ENCODE measurements at regions not wholly inside any gene's neighbourhood (a gene's known extent, or its start where the extent isn't known, plus 50 kb on each side); places are given as distances from the start of the nearest gene placed in this dataset.
"Not testable (repeated sequence)": the region's sequence is repeated elsewhere in the genome, so short reads cannot be mapped to it uniquely, and the experiment has no call there.

DNA sequence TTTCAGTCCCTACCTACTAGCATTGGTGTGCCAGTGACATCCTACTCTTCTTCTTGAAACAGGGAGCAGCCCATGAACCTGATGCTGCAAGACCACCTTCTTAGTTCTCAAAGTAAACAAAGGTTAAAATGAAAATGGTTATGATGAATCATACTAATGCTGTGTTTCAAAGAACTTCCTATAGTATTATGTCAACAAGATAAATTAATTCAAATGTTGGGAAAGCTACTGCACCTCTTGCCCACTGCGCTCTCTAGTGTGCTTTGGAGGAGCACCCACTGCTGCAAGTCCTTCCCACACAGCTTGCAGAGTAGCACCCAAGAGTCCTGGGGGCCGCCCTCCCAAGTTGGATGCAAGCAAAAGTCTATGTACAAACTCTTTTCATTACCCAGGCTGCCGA is 81.1 kb downstream of the CD200R1L start:
- no peak for DNase-seq (ENCODE audit: low read depth, low spot score)

DNA sequence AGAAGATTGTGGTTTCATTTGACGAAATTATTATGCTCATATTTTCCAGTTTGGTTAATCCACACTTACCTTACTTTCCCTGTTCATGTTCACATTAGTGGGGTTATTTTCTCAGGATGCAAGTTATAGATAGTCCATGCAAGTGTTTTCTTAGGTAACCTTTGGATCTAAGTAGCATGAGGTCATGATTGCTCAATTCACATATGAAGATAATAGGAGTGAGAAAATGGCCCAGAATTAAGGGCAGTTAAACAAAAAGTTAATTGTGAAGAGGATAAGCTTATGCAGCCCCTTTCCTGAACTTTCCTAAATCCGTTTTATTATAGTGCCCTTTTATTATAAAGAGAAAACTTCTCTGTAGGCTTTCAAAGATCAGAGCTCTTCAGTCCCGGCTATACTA is 83.4 kb downstream of the CD200R1L start:
- no peak for DNase-seq (ENCODE audit: low read depth, low spot score)

DNA sequence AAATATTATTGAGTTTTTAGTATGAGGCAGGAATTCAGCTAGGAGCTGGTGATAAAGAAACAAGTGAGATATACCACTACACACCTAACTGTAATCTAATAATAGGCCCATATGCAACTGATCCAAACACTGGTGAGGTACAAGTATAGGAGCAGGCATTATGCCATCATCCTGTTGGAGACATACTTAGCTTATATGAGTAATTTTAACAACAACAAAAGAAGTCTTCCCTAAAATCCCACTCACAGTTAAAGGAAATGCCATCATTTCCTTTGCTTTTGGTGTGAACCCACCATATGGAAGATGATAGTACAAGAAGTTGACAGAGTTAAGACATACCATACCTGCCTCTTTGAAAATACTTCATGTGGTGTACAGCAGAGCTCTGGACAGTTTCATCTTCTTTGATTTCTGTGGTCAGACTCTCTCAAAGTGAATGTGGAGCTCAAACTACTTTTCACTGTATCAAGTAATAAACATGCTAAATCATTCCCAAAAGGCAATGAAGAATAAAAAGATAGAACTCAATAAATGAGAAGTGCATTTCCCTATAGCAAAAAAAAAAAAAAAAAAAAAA is 85.5 kb downstream of the CD200R1L start:
- no peak for DNase-seq (ENCODE audit: low read depth, low spot score)

DNA sequence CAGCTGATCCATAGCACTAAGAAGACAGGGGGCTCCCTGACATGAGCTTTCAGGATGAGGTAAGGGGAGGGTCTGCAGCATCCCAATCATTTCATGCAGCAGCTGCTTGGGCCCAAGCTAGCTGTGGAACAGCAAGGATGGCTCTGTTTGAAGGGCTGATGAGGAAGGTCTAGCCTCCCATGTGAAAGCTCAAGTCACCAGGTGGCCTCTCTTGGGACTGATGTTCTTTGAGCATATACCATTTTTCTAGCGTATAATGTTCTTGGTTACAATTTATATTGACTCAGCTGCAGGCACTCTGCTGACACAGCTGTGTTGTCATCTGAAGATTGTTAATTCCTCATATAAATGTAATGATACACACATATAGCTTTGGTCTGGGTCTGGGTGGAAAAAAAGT is 87.0 kb downstream of the CD200R1L start:
- DNase-seq (ENCODE audit: low read depth, low spot score), result no peak

DNA sequence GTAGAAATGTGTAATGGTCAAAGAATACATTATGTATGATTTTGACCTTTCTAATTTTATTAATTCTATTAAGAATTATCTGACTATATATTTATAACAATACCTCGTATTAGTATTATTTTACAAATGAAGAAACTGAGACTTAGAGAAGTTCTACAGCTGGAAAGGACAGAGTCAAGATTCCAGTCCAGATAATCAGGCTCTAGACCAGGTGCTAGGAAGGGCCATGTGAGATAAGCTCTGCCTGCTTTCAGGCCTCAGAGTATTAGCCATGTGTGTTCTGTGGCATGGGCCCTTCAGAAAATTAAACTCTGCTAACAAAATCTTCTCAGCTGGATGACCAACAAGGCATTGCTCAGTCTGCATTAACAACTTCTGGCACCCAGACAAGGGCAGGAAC is 87.5 kb downstream of the CD200R1L start:
- no peak for DNase-seq (ENCODE audit: low read depth, low spot score)

DNA sequence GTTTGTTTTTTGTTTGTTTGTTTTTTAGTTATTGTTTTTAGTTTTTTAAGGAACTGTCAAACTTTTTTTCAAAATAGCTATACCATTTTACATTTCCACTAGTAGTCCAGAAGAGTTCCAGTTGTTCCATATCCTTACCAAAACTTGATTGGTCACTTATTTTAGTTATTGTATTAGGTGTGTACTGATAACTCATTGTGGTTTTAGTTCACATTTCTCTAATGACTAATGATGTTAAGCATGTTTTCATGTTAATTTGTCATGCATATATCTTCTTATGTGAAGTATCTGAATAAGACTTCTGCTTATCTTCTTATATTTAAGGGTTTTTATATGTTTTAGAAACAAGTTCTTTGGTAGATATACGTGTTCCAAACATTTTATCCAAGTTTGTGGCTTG is 89.5 kb downstream of the CD200R1L start:
- no peak for DNase-seq (ENCODE audit: low read depth, low spot score)

DNA sequence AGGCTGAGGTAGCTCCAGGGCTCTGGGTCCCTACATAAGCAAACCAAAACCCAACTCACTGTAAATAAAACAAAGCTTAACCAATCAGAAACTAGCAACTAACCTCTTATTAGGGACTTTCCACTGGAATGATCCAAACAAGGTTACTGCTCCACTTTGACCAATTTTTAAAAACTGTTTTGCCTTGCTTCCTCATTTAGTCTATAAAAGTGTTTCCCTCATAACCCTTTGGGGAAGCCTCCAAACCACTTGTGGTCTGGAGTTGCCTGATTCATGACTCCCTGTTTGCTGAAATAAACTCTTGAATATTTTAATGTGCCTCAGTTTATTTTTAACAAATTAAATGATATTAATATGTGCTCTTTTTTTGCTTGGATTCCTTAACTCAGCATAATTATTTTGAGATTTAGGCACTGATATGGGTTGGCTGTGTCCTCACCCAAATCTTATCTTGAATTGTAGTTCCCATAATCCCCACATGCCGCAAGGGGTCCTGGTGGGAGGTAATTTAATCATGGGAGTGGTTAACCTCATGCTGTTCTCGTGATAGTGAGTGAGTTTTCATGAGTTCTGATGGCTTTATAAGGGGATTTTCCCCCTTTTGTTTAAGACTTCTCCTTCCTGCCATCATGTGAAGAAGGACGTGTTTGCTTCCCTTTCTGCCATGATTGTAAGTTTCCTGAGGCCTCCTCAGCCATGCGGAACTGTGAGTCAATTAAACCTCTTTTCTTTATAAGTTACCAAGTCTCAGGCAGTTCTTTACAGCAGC is 90.6 kb downstream of the CD200R1L start:
- DNase-seq (ENCODE audit: low read depth, low spot score), result no peak

DNA sequence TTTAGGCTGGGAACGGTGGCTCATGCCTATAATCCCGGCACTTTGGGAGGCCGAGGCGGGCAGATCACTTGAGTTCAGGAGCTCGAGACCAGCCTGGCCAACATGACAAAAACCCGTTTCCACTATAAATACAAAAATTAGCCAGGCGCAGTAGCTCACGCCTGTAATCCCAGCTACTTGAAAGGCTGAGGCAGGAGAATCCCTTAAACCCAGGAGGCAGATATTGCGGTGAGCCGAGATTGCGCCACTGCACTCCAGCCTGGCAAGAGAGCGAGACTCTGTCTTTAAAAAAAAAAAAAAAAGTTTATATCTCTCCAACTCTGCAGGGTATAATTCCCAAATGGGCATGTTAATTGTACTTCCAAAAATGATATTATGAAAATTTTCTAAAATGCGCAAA is 91.6 kb downstream of the CD200R1L start:
- not testable (repeated sequence) for DNase-seq (ENCODE audit: low read depth, low spot score)

DNA sequence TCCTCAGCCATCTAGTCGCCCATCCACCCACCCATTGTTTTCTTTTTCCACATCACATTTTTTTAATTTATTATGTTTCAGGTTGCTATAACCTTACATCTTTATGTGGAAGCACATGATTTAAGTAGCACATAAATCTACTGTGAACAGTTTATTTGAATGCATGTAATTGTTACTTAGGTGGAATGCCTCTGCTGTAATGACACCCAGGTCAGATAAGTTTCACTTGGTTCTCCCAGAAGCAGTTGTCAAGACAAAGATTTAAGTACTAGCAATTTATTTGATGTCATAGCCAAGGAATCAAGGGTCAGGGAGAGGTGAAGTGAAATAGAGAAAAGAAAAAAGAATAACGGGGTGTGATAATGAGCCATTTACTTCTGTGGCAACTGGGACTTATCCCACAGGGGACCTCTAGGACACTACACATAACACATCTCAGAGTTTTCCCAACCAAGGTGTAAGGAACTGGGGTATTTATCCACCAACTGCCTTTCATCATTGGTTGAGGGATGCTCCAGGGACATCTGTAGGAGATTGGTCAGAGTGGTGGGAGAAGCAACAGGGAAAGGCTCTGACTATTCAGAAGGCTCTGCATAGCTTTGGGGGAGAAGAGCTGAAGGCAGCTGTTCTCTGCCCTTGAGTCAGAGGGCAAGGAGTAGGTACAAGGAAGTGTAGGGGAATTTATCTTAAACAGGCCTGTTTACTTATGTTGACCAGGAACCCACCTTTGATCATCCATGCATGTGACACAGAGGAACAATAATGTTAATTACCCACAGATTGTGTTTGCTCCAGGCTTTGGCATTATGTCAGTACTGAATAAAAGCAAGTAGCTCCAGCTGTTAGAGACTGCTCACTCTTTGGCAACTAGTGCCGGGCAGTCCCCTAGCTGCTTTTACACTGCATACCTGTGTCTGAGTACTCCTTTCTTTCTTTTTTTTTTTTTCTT is 94.8 kb downstream of the CD200R1L start:
- no peak for DNase-seq (ENCODE audit: low read depth, low spot score)

DNA sequence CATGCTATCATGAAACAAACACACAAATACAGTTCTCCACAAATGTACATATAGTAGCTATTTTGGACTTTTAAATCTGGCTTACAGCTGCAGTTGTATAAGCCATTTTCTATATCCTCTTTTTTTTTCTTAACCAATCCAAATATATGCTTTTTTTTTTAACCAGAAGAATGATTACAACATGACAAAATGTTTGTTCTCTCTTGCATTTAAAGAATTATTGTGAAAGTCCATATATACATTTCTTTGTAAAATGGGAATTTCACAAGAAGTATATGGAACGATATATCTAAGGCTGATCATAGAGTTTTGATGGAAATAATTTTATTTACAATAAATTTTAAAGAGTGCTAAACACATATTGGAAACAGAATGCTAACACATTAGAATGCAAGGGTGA is 95.6 kb downstream of the CD200R1L start:
- DNase-seq (ENCODE audit: low read depth, low spot score), result no peak

DNA sequence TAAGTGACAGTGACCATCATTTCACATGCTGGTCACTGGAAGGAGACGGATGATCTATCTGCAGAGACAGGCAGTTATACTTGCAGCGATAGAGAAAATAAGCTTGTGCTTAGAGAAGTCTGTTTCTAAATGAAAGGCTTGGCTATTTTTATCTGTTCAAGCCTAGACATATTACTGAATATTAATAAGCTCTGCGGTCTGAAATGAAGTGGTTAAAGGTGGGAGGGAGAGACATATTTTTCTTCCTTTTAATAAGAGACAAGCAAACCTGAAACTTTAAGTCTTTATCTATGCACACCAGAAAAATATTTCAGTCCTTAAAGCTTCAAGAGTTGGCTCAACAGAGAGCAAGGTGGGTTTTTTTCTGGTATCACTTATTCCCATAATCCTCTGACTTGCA is 99.0 kb downstream of the CD200R1L start:
- DNase-seq (ENCODE audit: low read depth, low spot score), result no peak

DNA sequence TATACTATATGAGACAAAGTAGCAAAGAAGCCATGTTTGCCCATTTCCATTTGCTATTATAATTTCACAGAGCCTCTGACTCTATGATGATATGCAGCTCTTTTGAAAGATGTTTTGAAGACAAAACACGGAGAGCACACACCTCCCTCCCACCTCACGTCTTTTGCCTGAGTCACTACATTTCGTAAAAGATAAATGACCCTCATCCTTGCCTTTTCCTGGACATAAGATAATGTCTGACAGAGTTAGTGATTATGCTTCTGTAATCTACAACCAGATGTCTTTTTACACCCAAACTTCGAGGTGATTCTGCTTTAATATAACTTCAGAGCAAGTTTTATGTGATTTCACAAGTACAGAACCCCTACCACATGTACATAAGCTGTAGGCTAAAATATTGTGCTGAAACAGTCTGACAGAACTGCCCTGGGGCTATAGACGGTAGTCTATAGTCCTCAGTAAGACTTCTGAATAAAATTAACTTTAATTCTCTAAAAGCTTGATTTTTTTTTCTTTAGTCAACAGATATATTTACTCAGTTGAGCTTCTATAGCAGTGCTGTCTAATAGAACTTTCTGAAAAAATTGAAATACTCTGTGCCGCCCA is 99.9 kb downstream of the CD200R1L start:
- DNase-seq (ENCODE audit: low read depth, low spot score), result no peak

DNA sequence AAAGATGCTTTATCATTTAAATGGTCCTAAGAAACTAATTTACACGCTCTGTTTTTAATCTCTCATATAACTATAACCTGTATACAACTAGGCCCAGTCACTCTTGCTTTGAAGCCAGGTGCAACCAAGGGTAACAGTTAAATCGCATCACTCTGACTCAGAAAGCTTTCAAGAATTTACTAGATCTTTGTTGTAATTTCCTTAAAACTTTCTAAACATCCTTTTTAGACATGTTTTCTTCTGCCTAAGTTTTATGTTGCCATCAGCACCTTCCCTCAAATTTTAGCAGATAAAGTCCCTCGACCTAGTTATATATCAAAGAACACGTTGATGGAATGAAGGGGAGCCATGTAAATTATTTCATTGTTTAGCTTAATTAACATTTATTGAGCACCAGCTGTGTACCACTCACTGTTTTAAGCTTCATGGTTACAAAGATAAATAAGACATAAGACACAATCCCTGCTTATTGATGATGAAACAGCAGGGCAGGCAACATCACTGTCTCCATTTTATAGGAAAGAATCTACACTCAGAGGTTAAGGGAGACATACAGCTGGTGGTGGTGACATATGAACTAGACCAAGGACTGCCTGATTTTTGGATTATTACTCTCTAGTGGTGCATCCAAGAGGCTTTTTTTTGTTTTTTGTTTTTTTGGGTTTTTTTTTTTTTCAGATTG is 101.0 kb downstream of the CD200R1L start:
- DNase-seq (ENCODE audit: low read depth, low spot score), result no peak

DNA sequence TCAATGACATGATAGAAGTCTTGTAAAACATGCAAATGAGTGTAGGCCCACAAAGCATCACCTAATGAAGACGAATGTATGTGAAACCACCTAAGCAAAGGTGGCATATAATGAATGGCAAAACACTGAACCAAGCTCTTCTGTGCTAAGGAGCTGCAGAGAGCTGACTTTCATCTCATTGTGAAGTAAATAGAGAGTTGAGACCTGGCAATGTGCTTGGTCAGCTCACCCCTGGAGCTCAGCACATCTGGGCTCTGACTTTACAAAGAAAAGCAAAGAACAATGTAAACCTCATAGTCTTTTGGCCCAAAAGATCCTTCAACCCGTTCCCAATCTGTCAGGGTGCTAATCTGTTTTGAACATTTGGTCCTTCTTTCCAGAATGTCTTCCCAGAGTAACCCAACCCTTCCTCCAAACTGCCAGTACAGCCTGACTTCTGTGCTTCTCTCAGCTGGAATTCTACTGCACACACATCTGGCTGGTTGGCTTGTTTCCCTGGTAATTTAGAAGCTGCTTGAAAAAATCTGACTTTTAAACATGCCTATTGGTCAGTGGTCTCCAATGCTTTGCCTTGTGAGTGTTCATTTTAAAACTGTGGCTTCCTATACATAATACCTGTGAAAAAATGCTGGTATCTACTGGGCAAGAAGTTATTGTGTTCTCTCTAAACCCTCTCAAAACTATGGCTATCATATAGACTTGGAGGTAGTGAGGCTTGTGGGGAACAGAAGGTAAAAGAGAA is 101.7 kb downstream of the CD200R1L start:
- DNase-seq (ENCODE audit: low read depth, low spot score), result peak; percentile 35

DNA sequence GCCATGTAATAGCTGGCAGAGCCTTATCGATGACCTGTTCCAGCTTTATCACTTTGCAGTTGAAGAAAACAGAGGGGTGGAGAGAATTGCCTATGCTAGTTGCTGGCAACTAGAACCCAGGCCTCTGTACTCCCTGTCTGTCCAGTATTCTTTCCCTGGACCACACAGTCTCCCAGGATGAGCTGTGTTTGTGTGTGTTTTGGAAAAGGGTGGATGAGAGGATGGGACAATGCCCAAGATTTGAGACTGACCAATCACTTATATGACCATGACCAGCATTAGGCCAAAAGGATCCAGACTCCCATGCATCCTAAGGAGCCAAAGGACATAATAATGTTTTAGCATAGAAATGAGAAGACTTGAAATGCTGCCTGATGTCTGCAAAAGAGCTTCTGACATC is 102.6 kb downstream of the CD200R1L start:
- no peak for DNase-seq (ENCODE audit: low read depth, low spot score)

DNA sequence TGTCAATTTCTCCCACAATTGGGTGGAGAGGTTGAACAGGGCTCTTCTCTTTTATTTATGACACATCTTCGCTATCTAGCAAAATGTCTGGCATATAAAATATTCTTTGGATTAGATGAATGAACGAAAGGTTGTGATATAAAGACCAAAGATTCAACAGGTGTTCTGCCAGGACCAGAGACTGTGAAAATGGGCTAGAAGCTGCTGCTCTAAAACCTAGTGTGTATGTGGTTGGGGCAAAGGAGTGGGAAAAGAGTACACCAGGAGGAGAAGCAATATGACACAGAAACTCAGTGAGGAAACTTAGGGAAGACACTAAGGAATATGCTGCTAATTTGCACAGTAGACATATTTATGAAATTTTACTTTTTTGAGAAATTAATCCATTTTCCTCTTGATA is 102.0 kb upstream of the CCDC80 start:
- DNase-seq (ENCODE audit: low read depth, low spot score), result no peak

DNA sequence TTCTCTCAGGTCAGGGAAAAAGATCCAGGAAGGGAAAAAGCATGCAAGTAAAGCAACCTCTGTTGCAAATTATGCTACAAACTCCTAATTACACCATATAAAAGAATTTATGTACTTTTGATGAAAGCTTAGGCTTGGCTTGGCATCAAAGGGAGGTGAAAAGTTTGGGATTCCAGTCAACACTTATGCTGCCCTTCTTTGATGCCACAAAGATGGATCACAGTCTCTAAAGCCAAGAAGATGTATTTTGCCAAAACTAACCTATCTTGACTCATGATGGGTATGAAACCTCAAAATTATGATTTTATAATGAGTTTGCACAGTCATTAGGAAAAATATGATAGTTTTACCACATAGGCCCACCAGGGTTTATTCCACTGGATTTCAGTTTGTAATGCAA is 101.0 kb upstream of the CCDC80 start:
- DNase-seq (ENCODE audit: low read depth, low spot score), result no peak

DNA sequence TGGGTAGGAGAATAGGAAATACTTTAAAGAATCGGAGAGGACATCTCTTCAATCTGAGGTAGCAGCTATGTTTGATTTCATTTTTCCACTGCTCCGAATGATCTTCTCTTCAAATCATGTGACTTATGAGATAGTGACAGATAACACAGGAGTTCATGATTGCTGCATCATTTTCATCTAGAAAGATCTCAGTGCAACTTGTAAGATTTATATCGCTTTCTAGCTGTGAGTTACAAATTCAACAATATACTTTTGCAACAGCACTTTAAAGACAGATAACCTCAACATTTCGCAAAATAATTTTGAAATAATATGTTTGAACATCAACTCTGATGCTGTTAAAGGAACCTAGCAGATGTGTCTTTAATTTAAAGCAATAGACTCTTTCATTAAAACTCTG is 99.9 kb upstream of the CCDC80 start:
- no peak for DNase-seq (ENCODE audit: low read depth, low spot score)

DNA sequence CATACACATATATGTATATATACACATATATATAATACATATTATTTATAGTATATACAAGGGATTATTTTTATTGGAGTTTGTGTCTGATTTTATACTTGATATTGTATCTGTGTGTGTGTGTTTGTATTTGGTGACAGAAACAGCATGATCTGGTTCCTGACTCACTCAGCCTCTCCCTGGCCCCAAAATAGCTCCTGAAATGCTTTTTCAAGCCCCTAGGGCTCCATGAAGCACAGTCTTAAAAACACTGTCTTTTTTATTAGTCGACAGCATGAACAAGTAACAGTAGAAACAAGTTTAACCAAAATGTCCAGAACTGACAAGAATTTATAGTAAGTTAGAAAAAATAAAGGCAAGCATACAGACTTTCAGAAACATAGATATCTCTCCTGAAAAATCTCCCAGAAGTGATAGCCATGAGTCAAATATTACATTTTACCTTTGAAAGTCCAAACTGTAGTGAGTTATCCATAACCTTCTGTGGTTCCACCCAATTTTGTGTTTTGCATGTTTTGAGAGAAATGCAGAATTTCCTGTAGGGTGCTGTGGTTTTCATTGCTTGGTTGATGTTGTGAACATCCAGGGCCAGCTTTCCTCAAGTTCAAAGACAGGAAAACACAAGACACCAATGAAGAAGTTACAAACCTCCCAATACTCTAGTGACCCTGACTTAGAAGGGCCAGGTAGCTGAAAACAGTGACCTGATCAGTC is 98.5 kb upstream of the CCDC80 start:
- DNase-seq (ENCODE audit: low read depth, low spot score), result no peak

DNA sequence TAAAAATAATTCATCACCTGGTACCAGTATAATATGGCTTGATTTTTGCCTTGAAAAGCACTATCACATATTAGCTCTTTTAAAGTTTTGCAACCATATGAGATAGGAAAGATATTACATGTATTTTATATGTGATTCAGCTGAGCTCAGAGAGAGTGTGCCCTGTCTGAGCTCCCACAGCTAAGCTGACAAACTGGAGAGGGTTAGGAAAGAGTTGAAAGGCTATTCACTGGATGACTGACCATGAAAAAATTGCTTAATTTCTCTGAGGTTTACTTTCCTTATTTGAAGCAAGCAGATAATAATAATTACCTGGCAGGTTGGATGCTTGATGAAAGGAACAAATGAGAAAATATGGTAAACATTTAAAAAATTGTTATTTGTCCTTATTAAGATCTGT is 97.4 kb upstream of the CCDC80 start:
- DNase-seq (ENCODE audit: low read depth, low spot score), result no peak
